H9 (cell line): ENCODE measurements at regions not wholly inside any gene's neighbourhood (a gene's known extent, or its start where the extent isn't known, plus 50 kb on each side); places are given as distances from the start of the nearest gene placed in this dataset.

Experiments
- DNase-seq: peaks from one replicate; pipeline ENCODE4 v3.0.0-alpha.2; 2017
- H2AFZ ChIP-seq: one replicate; pipeline ENCODE4 v1.6.1; 2013; ENCODE audit warnings: mild to moderate bottlenecking, low read length, control low read depth, moderate library complexity
- H2AK5ac ChIP-seq: 2 replicates; pipeline ENCODE4 v1.6.1; 2013; ENCODE audit warnings: low read length, control low read depth, mixed read lengths; ENCODE audit not compliant: insufficient read length
- H2BK120ac ChIP-seq: one replicate; pipeline ENCODE4 v1.6.1; 2013; ENCODE audit warnings: low read depth, mild to moderate bottlenecking, low read length, control low read depth, inconsistent platforms; ENCODE audit not compliant: poor library complexity, severe bottlenecking
- H2BK12ac ChIP-seq: 2 replicates; pipeline ENCODE4 v1.6.1; 2013; ENCODE audit warnings: low read length, control low read depth, mixed read lengths, low read depth; ENCODE audit not compliant: insufficient read length
- H2BK15ac ChIP-seq: 2 replicates; pipeline ENCODE4 v1.6.1; 2013; ENCODE audit warnings: low read depth, low read length, control low read depth
- H2BK20ac ChIP-seq: one replicate; pipeline ENCODE4 v1.6.1; 2013; ENCODE audit warnings: low read depth, mild to moderate bottlenecking, low read length, control low read depth, inconsistent platforms; ENCODE audit not compliant: poor library complexity, severe bottlenecking
- H2BK5ac ChIP-seq: 2 replicates; pipeline ENCODE4 v1.6.1; 2013; ENCODE audit warnings: low read length, control low read depth, mixed read lengths; ENCODE audit not compliant: insufficient read length
- H3K14ac ChIP-seq: 2 replicates; pipeline ENCODE4 v1.6.1; 2013; ENCODE audit warnings: low read length, control low read depth; ENCODE audit not compliant: insufficient read depth
- H3K18ac ChIP-seq: 2 replicates; pipeline ENCODE4 v1.6.1; 2013; ENCODE audit warnings: low read depth, mild to moderate bottlenecking, mixed read lengths, low read length, control low read depth; ENCODE audit not compliant: insufficient read length
- H3K23ac ChIP-seq: 2 replicates; pipeline ENCODE4 v1.6.1; 2013; ENCODE audit warnings: low read length, control low read depth, mixed read lengths, low read depth; ENCODE audit not compliant: insufficient read length
- H3K23me2 ChIP-seq: 2 replicates; pipeline ENCODE4 v1.6.1; 2013; ENCODE audit warnings: low read depth, mild to moderate bottlenecking, mixed read lengths, low read length, control low read depth; ENCODE audit not compliant: insufficient read length, poor library complexity, severe bottlenecking
- H3K27ac ChIP-seq: 2 replicates; pipeline ENCODE4 v1.5.1; 2013; ENCODE audit warnings: low read length, control low read depth, mixed read lengths, low read depth; ENCODE audit not compliant: insufficient read length
- H3K27me3 ChIP-seq: 2 replicates; pipeline ENCODE4 v1.6.1; 2013; ENCODE audit warnings: low read length, control low read depth, inconsistent platforms; ENCODE audit not compliant: insufficient read depth
- H3K4ac ChIP-seq: 2 replicates; pipeline ENCODE4 v1.6.1; 2013; ENCODE audit warnings: low read depth, mild to moderate bottlenecking, control low read depth, inconsistent platforms, low read length, moderate library complexity
- H3K4me1 ChIP-seq: 2 replicates; pipeline ENCODE4 v1.6.1; 2013; ENCODE audit warnings: low read length, control low read depth, inconsistent platforms; ENCODE audit not compliant: insufficient read depth
- H3K4me2 ChIP-seq: 2 replicates; pipeline ENCODE4 v1.6.1; 2013; ENCODE audit warnings: low read length, control low read depth, mixed read lengths; ENCODE audit not compliant: insufficient read length, insufficient read depth
- H3K56ac ChIP-seq: 2 replicates; pipeline ENCODE4 v1.6.1; 2013; ENCODE audit warnings: low read depth, mild to moderate bottlenecking, mixed read lengths, low read length, control low read depth; ENCODE audit not compliant: insufficient read length
- H3K79me1 ChIP-seq: 2 replicates; pipeline ENCODE4 v1.6.1; 2013; ENCODE audit warnings: low read depth, mild to moderate bottlenecking, moderate library complexity, low read length, control low read depth, inconsistent platforms; ENCODE audit not compliant: insufficient read depth, poor library complexity, severe bottlenecking
- H3K79me2 ChIP-seq: 2 replicates; pipeline ENCODE4 v1.6.1; 2013; ENCODE audit warnings: low read length, control low read depth, inconsistent platforms; ENCODE audit not compliant: insufficient read depth
- H3K9ac ChIP-seq: 2 replicates; pipeline ENCODE4 v1.6.1; 2013; ENCODE audit warnings: low read length, control low read depth, mixed read lengths; ENCODE audit not compliant: insufficient read length; ENCODE audit errors: extremely low read depth
- H3K9me3 ChIP-seq: one replicate; pipeline ENCODE4 v1.6.1; 2013; ENCODE audit warnings: low read depth, low read length, inconsistent platforms; ENCODE audit not compliant: control insufficient read depth
- H3T11ph ChIP-seq: one replicate; pipeline ENCODE4 v1.6.1; 2013; ENCODE audit warnings: mild to moderate bottlenecking, low read length, control low read depth, inconsistent platforms
- H4K20me1 ChIP-seq: one replicate; pipeline ENCODE4 v1.6.1; 2013; ENCODE audit not compliant: control insufficient read depth, insufficient read length, insufficient read depth
- H4K5ac ChIP-seq: 2 replicates; pipeline ENCODE4 v1.6.1; 2013; ENCODE audit warnings: low read depth, mild to moderate bottlenecking, mixed read lengths, low read length, control low read depth; ENCODE audit not compliant: insufficient read length
- H4K8ac ChIP-seq: replicated peaks from 2 replicates; pipeline ENCODE4 v1.6.1; 2013; ENCODE audit warnings: low read length, control low read depth, mixed read lengths, low read depth; ENCODE audit not compliant: insufficient read length
- H4K91ac ChIP-seq: 2 replicates; pipeline ENCODE4 v1.6.1; 2013; ENCODE audit warnings: low read depth, mild to moderate bottlenecking, moderate library complexity, mixed read lengths, low read length, control low read depth; ENCODE audit not compliant: insufficient read length
- H3K27ac Mint-ChIP-seq, 3 experiments: 2 replicates in 2 of 3; 3 replicates in 1 of 3; pipeline ENCODE4 v1.8.0; 2020 to 2021; ENCODE audit warnings: mixed read lengths in 3 of 3, mild to moderate bottlenecking in 1 of 3, moderate library complexity in 1 of 3
- H3K27me3 Mint-ChIP-seq: 2 replicates; pipeline ENCODE4 v1.8.0; 2021; ENCODE audit warnings: low read depth, mild to moderate bottlenecking, moderate library complexity, mixed read lengths
- H3K36me3 Mint-ChIP-seq, 3 experiments: 2 replicates in 2 of 3; 3 replicates in 1 of 3; pipeline ENCODE4 v1.8.0; 2020 to 2021; ENCODE audit warnings: low read depth in 3 of 3, mixed read lengths in 3 of 3; ENCODE audit not compliant: insufficient read depth in 1 of 3
- H3K4me1 Mint-ChIP-seq, 2 experiments: 2 replicates each; pipeline ENCODE4 v1.8.0; 2020; ENCODE audit warnings: mixed read lengths in 2 of 2
- H3K4me3 Mint-ChIP-seq, 2 experiments: 2 replicates in 1 of 2; 3 replicates in 1 of 2; pipeline ENCODE4 v1.8.0; 2020 to 2021; ENCODE audit warnings: mild to moderate bottlenecking in 2 of 2, mixed read lengths in 2 of 2, moderate library complexity in 1 of 2
- H3K9me3 Mint-ChIP-seq, 2 experiments: 2 replicates in 1 of 2; 3 replicates in 1 of 2; pipeline ENCODE4 v1.8.0; 2020; ENCODE audit warnings: mild to moderate bottlenecking in 2 of 2, mixed read lengths in 2 of 2, moderate library complexity in 1 of 2
- CTCF ChIP-seq: fragments of 200-600 bp; sonication (generic); conservative IDR thresholded peaks from 3 replicates; pipeline ENCODE4 v1.8.0; 2021; ENCODE audit warnings: antibody characterized with exemption, mild to moderate bottlenecking
- WGBS: extraction: QIAGEN DNeasy Blood & Tissue Kit; methylation state at CpG from one replicate; pipeline ENCODE4 v1.1.7; 2013; ENCODE audit warnings: missing lambda C conversion rate, low lambda C conversion rate, mixed read lengths; ENCODE audit not compliant: insufficient read length; ENCODE audit errors: extremely low coverage; 5-methylcytosine and 5-hydroxymethylcytosine counted together

GRCh38 chr5:174559141-174559540, 165.2 kb upstream of the MSX2 start:
- Histone ChIP-seq H3K79me2 (no peaks in the 10 kb centered on the region), H2AK5ac (no peak overlapping the region), H3K9ac (no peak overlapping the region), H3K56ac (no peak overlapping the region), H3K79me1 (no peaks in the 10 kb centered on the region), H3K9me3 (no peaks in the 10 kb centered on the region), H3K4me2 (no peak overlapping the region), H4K91ac (no peak overlapping the region), H2BK120ac (no peak overlapping the region), H3K14ac (no peak overlapping the region), H3K27me3 (no peaks in the 10 kb centered on the region), H2BK5ac (no peak overlapping the region), H3K4me1 (no peaks in the 10 kb centered on the region), H2AFZ (no peak overlapping the region), H4K8ac (no peak overlapping the region), H2BK15ac (no peak overlapping the region), H3K23me2 (no peaks in the 10 kb centered on the region), H3K4ac (no peak overlapping the region), H4K5ac (no peak overlapping the region), H3K27ac (no peak overlapping the region), H4K20me1 (no peaks in the 10 kb centered on the region), H3T11ph (no peak overlapping the region), H2BK20ac (no peak overlapping the region), H3K18ac (no peak overlapping the region), H2BK12ac (no peak overlapping the region), H3K23ac (no peak overlapping the region)
- Mint-ChIP-seq H3K4me1 (no peaks in the 10 kb centered on the region; a peak in 1 of 4 replicates), H3K27me3 (peaks cover 20% of the 10 kb centered on the region), H3K9me3 (0 out of 5 replicates have a peak, but pooled peaks cover 0 to 2% of the 10 kb centered on the region in 2 experiments), H3K4me3 (no peak overlapping the region), H3K36me3 (no peaks in the 10 kb centered on the region), H3K27ac (no peak overlapping the region)
- no peak for TF ChIP-seq CTCF
- WGBS, result no CpG with 5 or more reads among the region's 3 CpGs
- DNase-seq, result no peak
